HTR-8/SVneo (cell line): ENCODE measurements at regions not wholly inside any gene's neighbourhood (a gene's known extent, or its start where the extent isn't known, plus 50 kb on each side); places are given as distances from the start of the nearest gene placed in this dataset.

Source experiments
- DNase-seq: peaks from one replicate; pipeline ENCODE4 v3.0.0; 2011; ENCODE audit warnings: low spot score, mixed read lengths; ENCODE audit not compliant: insufficient read length
- FAIRE-seq: peaks from 2 replicates; lab custom pipeline; 2011; peaks lifted over from hg19 to GRCh38; lab: Jason Lieb, UNC

DNA sequence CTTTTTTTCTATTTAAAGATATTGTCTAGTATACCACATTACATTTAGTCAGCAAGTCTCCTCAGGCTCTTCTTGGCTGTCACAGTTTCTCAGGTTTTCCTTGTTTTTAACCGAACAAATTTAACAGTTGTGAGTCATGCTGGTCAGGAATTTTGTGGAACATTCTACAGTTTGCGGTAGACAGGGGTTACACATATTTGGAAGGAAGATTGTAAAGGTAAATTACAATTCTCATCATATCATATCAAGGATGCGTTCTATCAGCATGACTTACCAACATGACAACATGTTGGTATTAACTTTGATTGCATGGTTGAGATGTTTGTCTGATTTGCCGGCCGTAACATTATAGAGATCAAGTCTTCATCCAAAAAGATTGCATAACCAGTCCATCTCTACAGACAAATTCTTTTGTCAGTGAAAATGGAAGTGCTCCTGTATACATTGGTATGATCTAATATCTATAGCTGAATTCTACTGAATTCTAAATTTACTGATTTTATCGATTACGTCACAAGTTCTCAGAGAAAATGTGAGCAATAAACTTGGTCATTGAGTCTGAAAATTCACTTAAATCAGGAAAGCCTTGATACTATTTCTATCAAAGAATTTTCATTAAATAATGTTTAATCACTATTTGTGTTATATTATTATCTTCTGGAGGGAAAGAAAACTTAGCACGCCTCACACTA, 664.4 kb upstream of the SLC8A1 start:
- no peak for DNase-seq
- FAIRE-seq: peak; percentile 71

- no peak for DNase-seq
- no peak for FAIRE-seq
These were observed 667.6 kb upstream of the SLC8A1 start for GRCh38 chr2:41119489-41119888.

GRCh38 chr2:41123341-41123740, 671.5 kb upstream of the SLC8A1 start:
- DNase-seq (no peak), FAIRE-seq (no peak)

- no peak for FAIRE-seq
- DNase-seq: no peak
These were observed 675.5 kb upstream of the SLC8A1 start for GRCh38 chr2:41127351-41127750.

- DNase-seq (no peak), FAIRE-seq (no peak)
These were observed 678.1 kb upstream of the SLC8A1 start for GRCh38 chr2:41129988-41130387.

DNA sequence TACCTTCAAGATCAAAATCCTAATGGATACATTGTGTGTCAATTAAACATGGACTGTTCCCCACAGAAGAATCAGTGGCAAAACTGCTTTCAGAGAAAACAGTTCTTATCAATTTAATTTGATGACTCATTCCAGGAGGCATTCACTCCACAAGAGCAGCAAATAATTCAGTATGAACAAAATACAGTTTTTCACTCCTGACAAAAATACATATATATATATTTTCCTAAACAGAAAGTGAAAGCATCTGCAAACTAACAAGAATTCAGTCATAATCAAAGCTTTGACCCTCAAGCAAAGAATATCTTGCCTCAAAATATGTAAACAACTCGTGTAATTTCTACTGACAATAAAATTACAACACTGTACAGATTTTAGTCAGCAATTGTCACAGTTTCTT, 685.1 kb upstream of the SLC8A1 start:
- peak; percentile 3 for DNase-seq
- no peak for FAIRE-seq

DNA sequence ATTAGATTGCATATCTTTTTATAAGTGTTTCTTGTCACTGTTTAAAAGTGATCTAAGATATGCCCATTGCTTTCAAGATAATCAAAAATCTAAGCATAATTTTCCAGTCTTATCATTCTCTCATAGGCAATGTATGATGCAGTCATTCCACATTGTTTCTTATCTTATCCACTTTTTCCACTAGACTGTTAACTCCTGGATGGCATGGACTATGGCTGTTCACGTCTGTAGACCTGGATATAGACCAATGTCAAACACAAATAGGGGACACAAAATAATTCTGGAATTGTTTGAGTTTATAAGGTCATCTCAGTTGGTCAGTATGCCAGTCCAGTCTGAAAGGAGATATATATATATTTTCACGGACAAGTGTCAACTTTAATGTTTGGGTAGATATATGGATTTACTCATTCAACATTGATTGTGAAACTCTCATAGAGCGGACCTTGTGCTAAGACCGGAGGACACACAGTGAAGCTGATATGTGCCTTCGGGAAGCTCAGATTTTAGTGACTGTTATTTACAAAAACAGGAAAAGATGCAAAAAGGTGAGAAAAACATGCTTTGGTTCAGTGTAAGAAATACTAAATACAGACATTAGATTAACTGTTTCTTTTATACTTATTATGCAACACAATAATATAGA, 689.4 kb upstream of the SLC8A1 start:
- DNase-seq (no peak), FAIRE-seq (no peak)

- FAIRE-seq (no peak), DNase-seq (no peak)
These were observed 690.6 kb upstream of the SLC8A1 start for GRCh38 chr2:41142478-41142877.

DNA sequence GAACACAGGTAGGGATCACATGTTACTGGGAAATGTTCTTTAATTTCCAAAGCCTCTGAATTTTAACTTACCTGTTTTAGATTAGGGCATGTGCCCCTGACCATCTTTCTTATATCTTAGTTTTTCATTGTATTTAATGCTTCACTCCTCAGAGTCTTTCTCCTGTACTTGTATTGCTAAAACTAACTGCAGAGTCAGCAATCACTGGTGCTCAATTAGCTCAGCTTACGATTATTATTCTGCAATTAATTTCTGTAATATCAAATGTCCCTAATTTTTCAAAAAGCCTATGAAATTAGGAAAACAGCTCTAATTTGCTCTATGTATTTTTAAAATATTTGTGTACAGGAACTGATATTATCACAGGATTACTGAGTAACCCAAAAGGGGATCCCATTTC, 693.2 kb upstream of the SLC8A1 start:
- DNase-seq: no peak
- no peak for FAIRE-seq

DNA sequence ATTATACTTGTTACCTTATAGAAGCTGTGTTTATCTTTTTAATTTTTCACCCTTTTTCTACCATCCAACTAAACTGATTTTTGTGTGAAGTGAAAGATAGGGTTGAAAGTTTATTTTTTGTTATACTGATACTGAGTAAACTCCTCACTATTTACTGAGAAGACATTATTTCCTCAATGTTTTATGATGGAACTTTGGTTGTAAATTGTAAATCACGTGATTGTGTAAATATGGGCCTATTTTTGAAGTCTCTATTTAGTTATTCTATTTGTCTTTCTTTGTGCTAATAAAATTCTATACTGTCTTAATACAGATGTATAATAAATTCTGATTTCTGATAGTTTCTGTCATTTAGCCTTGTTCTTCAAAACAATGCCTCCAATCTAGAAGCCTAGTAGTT, 697.2 kb upstream of the SLC8A1 start:
- FAIRE-seq (no peak), DNase-seq (no peak)

DNA sequence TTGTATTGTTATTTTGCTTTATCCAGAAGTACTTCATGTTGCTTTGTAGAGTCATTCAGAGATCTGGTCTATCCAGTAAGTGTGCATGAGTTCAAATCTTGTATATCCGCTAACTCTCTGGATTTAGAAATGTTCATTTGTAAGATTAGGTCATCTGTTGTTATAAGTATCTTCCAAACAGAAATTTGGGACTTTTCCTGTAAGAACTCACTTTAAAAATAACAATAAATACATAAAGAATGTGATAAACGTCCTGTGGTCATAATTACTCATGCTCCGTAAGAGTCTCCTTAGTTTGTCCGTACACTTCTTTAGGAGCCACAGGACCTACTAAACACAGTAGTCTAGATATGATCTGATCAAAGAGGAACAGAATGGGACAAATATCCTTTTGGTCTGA, 699.9 kb upstream of the SLC8A1 start:
- DNase-seq (no peak), FAIRE-seq (no peak)

GRCh38 chr2:41152318-41152717, 700.4 kb upstream of the SLC8A1 start:
- FAIRE-seq (no peak), DNase-seq (no peak)

- FAIRE-seq (no peak), DNase-seq (no peak)
These were observed 708.5 kb upstream of the SLC8A1 start for GRCh38 chr2:41160439-41160838.

- DNase-seq (no peak), FAIRE-seq (no peak)
These were observed 715.1 kb upstream of the SLC8A1 start for GRCh38 chr2:41167014-41167413.

DNA sequence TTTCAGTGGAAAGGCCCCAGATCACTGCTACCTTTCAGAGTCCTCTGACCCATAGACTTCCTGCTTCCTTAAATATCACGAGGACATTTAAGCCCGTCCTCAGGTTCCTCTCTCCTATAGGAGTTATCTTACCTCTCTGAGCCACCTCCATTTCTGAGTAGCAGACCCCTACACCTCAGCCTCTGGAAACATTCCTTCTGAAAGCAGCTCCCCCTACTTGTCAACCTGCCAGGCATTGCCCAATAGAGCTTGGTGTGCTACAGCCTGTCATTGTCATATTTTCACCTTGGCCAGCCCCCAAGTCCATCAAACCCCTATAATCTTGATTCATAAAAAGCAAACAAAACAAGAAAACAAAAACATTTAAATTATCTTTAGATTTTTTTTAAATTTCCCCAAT, 717.9 kb upstream of the SLC8A1 start:
- no peak for FAIRE-seq
- no peak for DNase-seq

GRCh38 chr2:41170589-41170988, 718.7 kb upstream of the SLC8A1 start:
- DNase-seq: no peak
- no peak for FAIRE-seq

GRCh38 chr2:41180387-41180786, 728.5 kb upstream of the SLC8A1 start:
- FAIRE-seq (no peak), DNase-seq (no peak)

- no peak for FAIRE-seq
These were observed 731.1 kb upstream of the SLC8A1 start for GRCh38 chr2:41182961-41183360.

DNA sequence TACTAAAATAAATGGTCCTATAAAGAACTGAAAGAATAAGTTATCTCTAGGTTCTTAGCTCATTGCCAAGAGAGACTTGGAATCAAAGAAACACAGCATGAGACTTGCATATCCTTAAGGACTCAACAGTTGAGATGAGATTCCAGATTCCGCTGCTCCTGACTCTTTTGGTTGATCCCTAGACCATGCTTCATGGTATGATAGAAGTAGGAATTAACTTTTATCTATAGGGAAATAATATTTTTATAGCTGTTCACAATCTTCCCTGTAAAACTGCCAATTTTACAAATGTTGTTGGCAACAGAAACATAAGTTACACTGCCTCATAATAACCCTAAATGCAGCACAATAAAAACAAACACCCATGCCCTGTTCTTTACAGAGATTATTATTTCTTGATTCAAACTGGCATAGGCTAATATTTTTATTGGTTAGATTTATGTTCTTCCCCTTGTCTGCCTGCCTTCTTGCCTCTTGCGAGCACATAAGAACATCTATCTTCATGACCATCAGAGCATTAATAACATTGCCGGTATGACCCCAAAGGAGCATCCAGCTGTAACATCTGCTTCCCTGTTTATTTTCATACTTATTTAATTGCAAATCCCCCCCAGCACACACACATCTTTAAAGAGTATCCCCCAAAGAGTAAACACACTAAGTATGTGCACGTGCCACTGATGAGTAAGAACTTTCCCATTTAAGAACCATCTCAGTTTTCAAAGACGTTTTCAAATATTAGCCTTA, 735.7 kb upstream of the SLC8A1 start:
- FAIRE-seq: no peak
- no peak for DNase-seq

More at GRCh38 chr2:41182961-41183360, 731.1 kb upstream of the SLC8A1 start:
- no peak for DNase-seq

DNA sequence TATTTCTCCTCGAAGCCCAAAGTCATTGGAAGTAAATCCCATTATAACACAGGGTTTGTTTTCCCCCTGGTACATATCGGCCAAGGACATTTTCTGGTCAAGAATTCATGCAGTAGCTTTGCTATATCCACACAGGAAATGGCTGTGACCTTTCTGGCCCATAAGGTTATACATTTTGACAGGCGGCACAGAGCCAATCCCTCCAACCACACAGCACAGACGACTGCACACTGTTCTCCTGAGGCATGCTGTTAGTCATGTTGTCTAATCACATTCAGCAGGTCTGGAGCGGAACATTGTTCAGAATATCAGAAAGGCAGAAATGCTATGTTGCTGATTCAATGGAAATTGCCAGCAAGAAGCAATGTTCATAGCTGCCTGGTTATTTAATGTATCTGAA, 742.3 kb upstream of the SLC8A1 start:
- DNase-seq (peak; percentile 1), FAIRE-seq (no peak)

- DNase-seq (no peak), FAIRE-seq (no peak)
These were observed 745.9 kb upstream of the SLC8A1 start for GRCh38 chr2:41197781-41198180.
